ENCODE measurements at regions not wholly inside any gene's neighbourhood (a gene's known extent, or its start where the extent isn't known, plus 50 kb on each side); places are given as distances from the start of the nearest gene placed in this dataset.

DNA sequence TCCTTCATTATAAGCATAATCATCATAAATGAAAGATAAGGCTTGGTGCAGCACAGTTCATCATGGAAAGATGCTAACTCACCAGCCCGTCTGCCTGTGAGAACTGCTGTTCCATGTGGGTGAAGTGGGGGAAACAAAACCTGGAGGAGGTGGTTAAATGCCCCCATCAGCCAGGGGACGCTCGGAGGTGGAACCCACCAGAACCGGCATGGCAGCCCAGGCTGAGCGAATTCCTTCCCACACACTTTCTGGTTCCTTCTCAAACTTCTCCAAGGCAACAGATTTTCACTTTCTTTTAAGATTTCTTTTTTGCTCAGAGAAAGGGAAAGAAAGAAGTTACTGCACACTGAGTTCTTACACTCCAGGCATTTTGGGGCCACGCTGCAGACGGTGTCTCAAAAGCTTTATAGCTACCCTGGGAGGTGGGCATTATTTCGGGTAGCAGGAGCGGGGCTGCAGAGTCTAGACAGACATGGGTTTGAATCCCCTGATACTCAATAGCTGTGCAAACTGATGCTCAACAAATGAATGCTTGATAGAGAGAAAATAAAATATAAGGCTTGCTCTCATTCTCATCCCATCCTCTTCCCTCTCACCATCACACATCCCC is 190.7 kb downstream of the BCL11B start:
- no peak for DNase-seq

DNA sequence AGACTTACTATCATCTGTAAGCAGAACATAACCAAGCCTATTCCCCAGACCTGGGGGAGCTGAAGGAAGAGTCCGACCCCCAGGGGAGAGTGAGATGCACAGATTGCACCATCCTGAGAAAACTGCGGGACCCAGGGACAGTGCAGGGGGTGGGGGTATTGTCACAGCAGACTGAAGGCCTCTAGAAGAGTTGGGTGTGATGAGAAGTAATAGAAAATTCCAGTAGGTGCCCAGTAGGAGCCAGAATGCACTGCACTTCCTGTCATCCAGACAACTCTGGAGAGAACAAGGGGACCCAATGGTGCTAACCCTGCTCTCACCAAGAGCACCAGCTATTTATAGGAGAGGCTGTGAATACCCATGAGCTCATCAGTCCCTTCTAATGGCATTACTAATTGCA is 190.1 kb downstream of the BCL11B start:
- no peak for DNase-seq

DNA sequence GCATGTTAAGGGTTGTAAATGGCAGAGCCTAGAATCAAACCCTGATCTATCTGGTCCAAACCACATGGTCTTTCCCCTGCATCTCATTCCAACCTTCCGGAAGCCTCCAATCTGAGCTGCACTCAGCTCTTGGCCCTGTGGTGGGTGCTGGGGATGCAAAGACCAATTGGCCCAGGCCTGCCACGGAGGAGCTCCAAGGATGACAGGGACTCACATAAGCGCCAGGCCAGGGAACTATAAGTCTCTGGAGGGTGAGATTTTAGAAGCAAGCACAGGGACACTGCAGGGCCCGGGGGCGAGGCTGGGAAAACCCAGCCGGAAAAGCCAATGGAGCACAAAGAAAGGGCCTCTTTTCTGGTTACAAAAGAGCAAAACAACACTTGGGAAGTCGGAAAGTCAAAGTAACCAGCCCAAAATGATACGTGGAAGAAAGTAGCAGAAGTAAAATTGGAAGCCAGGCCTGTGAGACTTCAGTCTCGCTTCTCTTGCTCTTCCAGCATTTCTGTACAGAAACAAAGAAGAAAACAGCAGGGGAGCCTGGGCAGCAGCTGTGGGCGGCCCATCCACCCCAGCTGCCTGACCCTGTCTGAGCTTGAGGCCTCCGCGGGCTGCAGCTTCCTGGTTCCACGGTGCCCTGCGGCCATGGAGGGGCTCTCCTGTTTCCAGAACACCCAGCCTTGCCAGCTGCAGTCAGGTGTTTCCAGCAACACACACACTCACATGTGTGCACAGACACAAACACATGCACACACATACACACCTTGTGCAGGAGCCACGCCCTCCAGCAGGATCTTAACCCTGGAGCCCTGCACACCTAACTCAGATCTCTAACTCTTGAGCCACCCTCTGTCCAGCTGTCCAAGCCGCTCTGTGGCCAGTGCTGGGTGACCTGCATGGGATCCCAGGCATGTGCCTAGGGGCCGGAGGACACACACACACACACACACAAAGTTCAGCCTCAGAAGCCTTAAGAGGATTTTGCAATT is 178.2 kb downstream of the BCL11B start:
- no peak for DNase-seq

DNA sequence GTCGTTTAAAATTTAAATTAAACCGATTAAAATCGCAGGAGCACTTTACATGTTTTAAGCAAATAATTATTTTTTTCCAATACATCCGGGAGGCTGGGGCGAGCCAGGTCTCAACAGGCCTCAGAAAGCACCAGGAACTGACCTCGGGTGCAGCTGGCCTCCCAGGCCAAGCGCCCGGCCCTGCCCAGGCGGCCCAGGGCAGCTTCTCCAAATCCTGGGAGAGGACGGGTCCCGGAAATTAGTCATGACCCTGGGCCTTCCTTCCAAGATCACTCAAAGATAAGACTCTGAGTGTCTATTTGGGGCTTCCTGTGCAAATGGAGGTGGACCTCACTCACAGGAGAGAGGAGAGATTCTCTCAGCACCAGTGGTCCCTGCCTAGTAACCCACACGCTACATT is 177.1 kb downstream of the BCL11B start:
- DNase-seq, result no peak

DNA sequence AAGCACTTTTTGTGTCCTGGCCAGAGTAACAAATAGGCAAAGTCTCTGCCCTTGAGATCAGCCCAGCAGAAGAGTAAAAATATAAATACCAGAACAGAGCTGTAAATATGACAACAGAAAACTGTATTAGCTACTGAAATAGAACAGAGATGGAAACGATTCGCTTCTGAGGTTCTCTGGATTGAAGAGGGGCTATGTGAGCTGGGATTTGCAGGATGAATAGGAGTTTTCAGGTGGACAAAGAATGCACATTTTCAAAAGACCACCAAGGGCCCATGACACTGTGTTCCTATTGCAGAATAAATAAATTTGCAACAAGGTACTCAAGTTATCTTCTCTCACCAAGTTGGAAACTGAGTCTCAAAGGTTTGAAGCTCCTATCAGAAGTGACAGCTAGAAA is 176.6 kb downstream of the BCL11B start:
- no peak for DNase-seq

DNA sequence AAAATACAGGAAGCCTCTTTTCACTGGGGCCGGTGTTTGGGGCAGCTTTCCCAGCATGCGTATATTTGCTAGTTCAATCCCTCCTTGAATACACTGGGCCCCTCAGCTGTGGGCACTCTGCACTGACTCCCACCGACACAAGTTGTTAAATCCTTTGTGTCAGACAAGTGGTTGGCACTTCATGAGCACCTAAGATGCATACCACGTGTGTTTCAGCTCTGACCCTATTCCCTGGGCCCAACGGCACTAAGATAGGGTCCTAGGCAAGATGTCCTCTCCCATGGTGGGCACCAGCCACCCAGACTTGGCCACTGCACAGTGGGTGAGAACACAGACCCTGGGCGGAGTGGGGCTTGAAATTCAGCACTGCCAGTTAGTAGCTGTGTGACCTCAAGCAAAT is 173.8 kb downstream of the BCL11B start:
- no peak for DNase-seq

DNA sequence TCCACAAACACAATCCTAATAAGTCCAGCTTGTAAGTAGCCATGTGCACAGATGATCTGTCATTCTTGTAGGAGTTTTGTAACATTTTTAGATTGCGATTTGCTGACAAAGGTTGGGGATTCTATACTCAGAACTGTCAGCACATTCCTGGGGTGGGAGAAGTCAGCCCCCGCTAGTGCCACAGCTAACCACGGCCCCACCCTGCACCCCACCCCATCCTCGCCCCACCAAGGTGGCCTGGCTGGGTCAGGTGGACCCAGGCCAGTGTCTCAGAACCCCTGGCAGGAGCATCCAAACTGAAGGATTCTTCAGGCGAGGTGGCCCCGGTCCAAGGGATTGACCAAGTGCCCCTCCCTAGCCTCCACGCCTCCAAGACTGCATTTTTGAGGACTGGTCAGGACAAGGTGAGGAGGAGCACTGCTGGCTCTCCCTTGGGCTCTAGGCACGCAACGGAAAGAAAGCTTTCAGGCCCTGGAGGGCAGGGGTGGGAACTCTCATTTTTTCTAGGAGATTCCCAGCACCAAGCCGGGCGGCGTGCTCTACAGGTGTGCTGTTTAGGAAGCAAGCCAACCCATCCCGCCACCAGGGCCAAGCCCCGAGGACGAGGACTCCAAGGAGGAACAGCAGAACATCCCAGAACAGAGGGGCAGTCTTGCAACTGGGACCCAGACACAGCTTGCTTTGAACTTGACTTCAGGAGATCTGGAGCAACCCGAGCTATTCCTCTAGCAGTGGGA is 172.8 kb downstream of the BCL11B start:
- DNase-seq, result no peak

DNA sequence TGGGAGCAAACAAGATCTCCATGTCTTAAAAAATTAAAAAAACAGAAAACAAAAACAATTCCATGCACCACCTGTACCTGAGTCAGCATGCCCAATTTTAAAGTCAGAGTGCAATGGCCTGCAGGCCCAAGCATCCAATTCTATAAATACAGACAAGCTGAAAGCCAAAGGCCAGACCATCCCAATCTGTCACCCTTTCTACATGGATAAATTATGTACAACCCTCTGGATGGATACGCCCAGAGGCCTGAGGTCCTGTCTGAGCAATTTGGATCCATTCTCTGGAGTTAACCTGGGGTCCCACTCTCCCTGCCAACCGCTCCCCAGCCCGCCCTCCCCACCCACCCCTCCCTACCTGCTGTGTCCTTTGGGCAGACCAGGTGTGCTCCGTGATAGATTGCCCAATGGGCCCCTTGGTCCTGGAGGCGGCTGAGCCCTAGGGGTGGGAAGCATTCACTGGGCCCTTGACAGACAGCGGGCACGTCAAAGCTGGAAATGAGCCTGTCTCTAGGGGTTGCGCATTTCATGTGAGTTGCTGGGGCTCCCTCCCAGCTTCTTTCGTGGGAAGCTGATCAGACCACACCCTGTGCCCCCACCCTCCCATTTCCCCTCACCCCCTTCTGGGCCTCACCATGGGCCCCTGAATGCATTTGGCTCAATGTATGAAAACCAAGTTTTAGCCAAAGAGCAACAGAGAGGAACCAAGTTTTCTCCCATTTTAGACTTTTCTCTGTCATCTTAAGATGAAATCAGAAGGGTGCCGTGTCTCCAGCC is 171.3 kb downstream of the BCL11B start:
- DNase-seq, result no peak

DNA sequence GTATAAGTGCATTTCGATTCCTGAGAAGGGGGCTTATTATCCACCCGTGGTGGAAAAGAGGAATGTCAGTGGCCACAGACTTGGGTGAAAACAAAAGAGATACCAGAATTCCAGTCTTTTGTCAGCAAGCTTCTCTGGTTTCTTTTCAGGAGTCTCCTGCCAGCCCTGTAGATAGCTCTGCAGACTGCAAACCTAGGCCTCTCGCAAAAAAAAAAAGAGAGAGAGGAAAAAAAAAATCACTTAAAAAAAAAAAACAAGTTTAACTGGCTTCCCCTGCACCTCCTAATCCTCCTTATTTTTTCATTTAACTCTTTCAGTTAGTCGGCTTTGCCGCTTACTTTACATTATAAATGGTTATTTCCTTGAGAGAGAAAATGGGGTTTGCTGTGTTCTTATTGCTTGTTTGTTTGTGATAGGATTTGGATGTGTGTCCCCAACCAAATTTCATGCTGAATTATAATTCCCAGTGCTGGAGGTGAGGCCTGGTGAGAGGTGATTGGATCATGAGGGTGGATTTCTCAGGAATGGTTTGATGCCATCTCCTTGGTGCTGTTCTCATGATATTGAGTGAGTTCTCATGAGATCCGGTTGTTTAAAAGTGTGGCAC is 170.0 kb downstream of the BCL11B start:
- DNase-seq, result no peak

DNA sequence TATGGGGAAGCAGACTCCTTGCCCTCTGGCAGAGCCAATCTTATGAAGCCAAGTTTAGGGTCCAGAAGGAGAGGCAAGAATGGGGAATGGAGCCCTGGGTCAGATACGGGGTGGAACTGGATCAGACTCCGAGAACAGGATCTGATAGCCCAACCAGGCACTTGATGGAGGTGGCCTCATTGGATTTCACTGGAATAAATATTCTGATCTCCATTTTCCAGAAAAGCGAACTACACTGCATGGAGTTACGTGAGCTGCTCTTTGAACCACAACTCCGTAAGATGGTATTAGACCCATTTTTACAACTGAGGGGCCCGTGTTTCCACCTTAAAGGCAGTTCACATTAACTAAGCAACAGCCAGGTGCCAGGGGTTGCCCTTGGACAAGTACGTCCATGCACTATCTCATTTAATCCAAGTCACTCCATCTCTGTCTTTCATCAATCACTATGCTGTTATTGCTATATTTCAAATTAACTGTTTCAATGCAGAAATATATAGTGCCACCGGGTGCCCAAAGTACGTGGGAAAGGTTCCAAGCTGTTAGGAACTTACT is 155.2 kb downstream of the BCL11B start:
- no peak for DNase-seq

DNA sequence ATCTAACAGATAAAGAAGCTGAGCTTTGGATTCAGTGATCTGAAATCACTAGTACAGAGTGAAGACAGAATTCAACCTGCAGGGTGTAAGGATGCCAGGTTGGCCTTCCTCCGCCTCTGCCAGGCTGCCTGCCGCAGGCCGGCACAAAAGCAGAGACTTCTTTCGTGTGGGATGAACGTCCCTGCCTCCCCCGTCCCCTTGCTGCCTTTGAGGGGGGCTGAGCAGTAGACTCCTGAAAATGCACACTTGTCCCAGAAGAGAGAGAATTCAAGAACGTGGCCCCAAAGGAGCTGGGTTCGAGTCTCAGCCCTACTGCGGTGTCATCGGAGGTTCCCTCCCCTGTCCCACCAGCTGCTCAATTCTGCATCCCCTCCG is 154.3 kb downstream of the BCL11B start:
- no peak for DNase-seq

DNA sequence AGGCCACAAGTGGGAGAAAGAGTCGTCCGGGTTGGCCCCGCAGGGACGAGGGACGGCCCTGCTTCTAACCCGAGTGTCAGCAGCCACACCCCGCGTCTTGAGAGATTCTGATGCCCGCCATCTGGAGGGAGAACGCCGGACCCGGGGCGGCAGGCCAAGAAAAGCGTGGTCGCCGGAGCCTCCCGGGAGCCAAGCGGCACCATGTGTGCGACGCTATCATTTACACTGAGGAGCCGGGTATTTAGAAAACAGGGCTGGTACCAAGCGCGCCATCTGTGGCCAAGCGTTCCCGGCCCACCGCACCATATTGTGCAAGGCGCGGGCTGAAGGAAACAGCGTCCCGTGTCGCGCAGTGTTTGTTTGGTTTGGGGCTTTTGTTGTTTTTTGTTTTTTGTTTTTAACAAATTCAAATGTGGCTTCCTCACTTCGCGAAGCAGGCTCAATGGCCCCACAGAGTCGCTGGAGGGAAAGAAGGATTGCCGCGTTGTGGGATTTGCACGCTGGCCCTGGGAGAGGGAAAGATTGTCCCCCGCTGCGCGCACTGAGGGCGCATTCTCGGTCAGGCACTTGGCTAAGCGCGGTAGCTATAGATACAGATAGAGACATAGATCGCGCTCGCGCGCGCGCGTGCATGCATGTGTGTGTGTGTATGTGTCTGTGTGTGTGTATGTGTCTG is 153.8 kb downstream of the BCL11B start:
- peak in 4 of 56 donors; percentile 4 to 15 (median 8) for DNase-seq

DNA sequence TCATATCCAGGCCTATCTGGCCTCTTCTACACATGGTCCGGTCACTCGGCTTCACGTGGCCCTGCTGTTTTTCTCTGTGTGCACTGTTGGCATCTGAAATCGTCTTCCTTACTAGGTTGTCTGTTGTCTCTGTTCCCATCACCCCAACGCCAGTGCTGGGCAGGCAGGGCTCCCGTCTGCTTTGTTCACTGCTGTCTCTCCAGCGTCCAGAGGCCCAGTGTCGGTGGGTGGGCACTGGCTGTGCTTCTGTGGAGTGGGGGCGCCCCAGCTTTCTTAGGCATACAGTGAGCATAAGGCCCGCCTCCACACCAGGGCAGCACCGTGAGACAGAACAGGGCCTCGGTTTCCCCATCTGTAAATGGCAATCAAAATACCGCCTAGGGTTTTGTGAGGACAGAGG is 153.1 kb downstream of the BCL11B start:
- DNase-seq, result no peak

Data from nucleus accumbens (tissue), 56 donors.